ENCODE measurements at regions not wholly inside any gene's neighbourhood (a gene's known extent, or its start where the extent isn't known, plus 50 kb on each side); places are given as distances from the start of the nearest gene placed in this dataset.

- TF ChIP-seq CTCF (IDR thresholded peaks at IDR 0.05 in 4 of 5, conservative IDR thresholded peaks at IDR 0.05 in 1 of 5) (peak in 1 of 5 experiments; percentile 10), POLR2A (IDR thresholded peaks at IDR 0.05) (peak; percentile 62 to 66)
Observed at GRCh38 chr6:37102299-37103168, 67.4 kb upstream of the PIM1 start.
